Stimulated activated memory B cell treated with anti-CD40 and anti-IgM and Interleukin-4, amounts not matched to agents 10 μg/mL and 1 μg/mL and 100 μg/mL, for 72 hours (primary cell): ENCODE measurements at regions not wholly inside any gene's neighbourhood (a gene's known extent, or its start where the extent isn't known, plus 50 kb on each side); places are given as distances from the start of the nearest gene placed in this dataset.
"Not testable (repeated sequence)": the region's sequence is repeated elsewhere in the genome, so short reads cannot be mapped to it uniquely, and the experiment has no call there.

Source experiments
- ATAC-seq: fragments of 150-1000 bp; cut with Tn5 transposase; 2 replicates; pipeline ENCODE4 v1.10.0; 2021
- H3K27ac Mint-ChIP-seq: one replicate; pipeline ENCODE4 v1.8.0; 2022; ENCODE audit warnings: mild to moderate bottlenecking, mixed read lengths
- H3K27me3 Mint-ChIP-seq: one replicate; pipeline ENCODE4 v1.8.0; 2022; ENCODE audit warnings: mixed read lengths
- H3K36me3 Mint-ChIP-seq: one replicate; pipeline ENCODE4 v1.8.0; 2022; ENCODE audit warnings: mixed read lengths
- H3K4me1 Mint-ChIP-seq: one replicate; pipeline ENCODE4 v1.8.0; 2022; ENCODE audit warnings: mixed read lengths
- H3K4me3 Mint-ChIP-seq: one replicate; pipeline ENCODE4 v1.8.0; 2022; ENCODE audit warnings: mild to moderate bottlenecking, moderate library complexity, mixed read lengths
- H3K9me3 Mint-ChIP-seq: one replicate; pipeline ENCODE4 v1.8.0; 2022; ENCODE audit warnings: mixed read lengths

DNA sequence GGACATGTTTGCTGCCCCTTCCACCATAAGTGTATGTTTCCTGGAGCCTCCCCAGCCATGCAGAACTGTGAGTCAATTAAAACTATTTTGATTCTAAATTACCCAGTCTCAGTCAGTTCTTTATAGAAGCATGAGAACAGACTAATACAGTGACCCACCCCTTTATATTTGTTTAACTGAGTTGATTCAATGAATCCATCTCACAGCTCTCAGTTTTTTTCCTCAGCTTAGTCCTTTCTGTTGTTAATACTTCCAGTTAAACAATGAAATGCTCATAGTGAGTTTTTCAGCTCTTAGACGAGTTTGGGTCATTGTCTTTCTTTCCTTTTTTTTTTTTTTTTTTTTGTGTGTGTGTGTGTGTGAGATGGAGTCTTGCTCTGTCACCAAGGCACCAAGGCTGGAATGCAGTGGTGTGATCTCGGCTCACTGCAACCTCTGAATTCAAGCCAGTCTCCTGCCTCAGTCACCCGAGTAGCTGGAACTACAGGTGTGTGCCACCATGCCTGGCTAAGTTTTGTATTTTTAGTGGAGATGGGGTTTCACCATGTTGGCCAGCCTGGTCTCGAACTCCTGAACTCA is 627.4 kb downstream of the SPATA31A7 start:
- not testable (repeated sequence) for H3K9me3 Mint-ChIP-seq, H3K27me3 Mint-ChIP-seq, H3K27ac Mint-ChIP-seq, H3K36me3 Mint-ChIP-seq, H3K4me1 Mint-ChIP-seq, ATAC-seq, H3K4me3 Mint-ChIP-seq

- H3K4me1 Mint-ChIP-seq, H3K36me3 Mint-ChIP-seq, H3K27me3 Mint-ChIP-seq, H3K4me3 Mint-ChIP-seq, H3K9me3 Mint-ChIP-seq, H3K27ac Mint-ChIP-seq: not testable (repeated sequence)
- ATAC-seq: peak; percentile 77
Measured at GRCh38 chr9:61853624-61854259, 663.9 kb downstream of the SPATA31A7 start.

DNA sequence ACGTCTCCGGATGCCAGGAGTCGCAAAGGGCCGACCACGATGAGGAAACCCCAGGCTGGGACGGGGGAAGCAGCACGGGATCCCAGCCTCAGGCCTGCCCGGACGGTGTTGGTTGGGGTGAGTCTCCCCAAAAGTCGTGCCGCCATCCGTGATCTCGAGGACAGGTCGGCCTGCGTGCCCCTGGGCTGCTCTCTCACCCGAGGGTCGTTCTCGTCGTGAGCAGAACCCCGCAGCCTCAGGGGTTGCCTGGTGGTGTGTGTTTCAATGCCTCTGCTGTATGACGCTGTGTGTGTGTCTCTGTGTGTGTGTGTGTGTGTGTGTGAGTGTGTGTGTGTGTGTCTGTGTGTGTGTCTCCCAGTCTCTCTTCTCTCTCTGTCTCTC is 664.4 kb downstream of the SPATA31A7 start:
- H3K4me3 Mint-ChIP-seq, H3K27ac Mint-ChIP-seq: not testable (repeated sequence)

GRCh38 chr9:61856283-61856682 is 666.4 kb downstream of the SPATA31A7 start:
- peak; percentile 72 for ATAC-seq
- H3K4me3 Mint-ChIP-seq, H3K36me3 Mint-ChIP-seq, H3K27me3 Mint-ChIP-seq, H3K9me3 Mint-ChIP-seq, H3K27ac Mint-ChIP-seq, H3K4me1 Mint-ChIP-seq: not testable (repeated sequence)

More for the DNA sequence above, 664.4 kb downstream of the SPATA31A7 start:
- H3K27me3 Mint-ChIP-seq, H3K4me1 Mint-ChIP-seq, H3K9me3 Mint-ChIP-seq, ATAC-seq, H3K36me3 Mint-ChIP-seq: not testable (repeated sequence)

DNA sequence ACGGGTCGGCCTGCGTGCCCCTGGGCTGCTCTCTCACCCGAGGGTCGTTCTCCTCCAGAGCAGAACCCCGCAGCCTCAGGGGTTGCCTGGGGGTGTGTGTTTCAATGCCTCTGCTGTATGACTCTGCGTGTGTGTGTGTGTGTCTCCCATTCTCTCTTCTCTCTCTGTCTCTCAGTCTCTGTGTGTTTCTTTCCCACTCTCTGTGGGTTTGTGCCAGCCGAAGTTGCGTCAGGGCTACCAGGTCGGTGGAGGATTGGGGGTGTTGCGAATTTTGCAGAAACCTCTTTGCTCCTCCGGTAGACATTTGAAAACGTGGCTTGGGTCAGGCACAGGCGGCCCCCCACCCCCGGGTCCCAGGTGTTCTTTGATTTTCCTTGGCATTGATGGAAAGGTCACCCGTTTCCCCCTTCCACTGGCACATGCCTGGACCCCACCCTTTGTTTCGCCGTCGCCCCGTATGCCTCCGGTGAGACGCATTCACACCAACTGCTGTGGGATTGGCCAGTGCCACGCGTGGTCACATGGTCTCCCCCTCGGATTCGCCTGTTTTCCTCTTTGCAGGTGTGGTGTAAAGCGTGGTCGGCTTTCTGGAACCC is 667.1 kb downstream of the SPATA31A7 start:
- H3K36me3 Mint-ChIP-seq, H3K9me3 Mint-ChIP-seq, ATAC-seq, H3K27me3 Mint-ChIP-seq, H3K27ac Mint-ChIP-seq, H3K4me3 Mint-ChIP-seq, H3K4me1 Mint-ChIP-seq: not testable (repeated sequence)

DNA sequence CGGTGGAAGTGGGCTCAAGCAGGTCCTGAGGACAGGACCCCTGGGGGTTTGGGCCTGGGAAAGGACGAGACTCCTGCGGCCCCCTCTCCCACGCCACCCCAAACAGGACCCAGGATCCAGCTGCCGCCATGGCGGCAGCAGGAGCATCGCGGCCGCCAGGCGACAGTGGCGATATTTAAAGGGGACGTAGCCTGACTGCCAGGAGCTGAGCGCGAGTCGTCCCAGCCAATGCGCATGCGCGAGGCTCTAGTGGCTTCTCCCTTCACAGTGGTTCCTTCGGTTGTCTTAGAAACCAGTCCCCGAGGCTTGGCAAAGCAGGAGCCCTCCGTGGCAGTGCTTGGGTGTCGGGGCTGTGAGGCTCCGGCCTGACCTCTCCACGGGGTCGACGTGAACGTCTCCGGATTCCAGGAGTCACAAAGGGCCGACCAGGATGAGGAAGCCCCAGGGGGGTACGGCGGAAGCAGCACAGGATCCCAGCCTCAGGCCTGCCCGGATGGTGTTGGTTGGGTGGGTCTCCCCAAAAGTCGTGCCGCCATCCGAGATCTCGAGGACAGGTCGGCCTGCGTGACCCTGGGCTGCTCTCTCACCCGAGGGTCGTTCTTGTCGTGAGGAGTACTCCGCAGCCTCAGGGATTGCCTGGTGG is 668.0 kb downstream of the SPATA31A7 start:
- not testable (repeated sequence) for H3K4me3 Mint-ChIP-seq, H3K9me3 Mint-ChIP-seq, H3K36me3 Mint-ChIP-seq, H3K27ac Mint-ChIP-seq, H3K27me3 Mint-ChIP-seq, H3K4me1 Mint-ChIP-seq
- ATAC-seq: peak; percentile 92

DNA sequence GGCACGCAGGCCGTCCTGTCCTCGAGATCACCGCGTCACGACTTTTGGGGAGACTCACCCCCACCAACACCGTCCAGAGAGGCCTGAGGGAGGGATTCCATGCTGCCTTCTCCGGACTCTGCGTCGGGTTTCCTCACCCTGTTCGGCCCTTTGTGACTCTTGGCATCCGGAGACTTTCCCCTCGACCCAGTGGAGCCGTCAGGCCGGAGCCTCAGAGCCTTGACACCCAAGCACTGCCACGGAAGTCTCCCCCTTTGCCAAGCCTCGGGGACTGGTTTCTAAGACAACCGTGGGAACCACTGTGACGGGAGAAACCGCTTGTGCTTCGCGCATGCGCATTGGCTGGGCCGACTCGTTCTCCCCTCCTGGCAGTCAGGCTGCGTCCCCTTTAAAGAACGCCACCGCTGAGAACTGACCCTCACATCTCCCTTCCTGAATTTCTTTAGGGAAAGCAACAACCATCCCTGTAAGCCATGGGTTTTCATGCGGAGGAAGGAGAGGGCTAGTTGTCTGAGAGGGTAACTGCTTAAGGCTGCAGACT is 672.7 kb downstream of the SPATA31A7 start:
- H3K4me3 Mint-ChIP-seq, H3K9me3 Mint-ChIP-seq, H3K4me1 Mint-ChIP-seq, ATAC-seq, H3K27me3 Mint-ChIP-seq, H3K36me3 Mint-ChIP-seq, H3K27ac Mint-ChIP-seq: not testable (repeated sequence)

DNA sequence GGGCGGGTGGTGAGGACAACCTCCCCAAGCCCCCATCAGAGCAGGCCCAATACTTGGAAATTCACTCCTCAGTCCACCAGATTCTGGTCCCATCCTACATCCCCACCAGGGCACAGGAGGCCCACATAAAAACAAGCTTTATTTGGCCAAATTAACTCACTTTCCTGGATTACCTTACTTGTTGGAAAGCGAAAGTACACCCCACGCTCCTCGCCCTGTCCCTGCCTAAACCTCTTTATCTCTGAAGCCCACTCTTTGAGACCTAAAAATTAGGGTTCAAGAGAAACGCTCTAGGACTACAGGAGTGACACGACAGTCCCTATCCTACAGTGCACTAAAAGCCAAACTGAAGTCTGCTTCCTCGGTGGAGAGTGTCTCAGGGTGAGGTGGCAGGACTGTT is 674.6 kb downstream of the SPATA31A7 start:
- H3K4me3 Mint-ChIP-seq, H3K36me3 Mint-ChIP-seq, H3K27ac Mint-ChIP-seq, H3K9me3 Mint-ChIP-seq, H3K27me3 Mint-ChIP-seq, H3K4me1 Mint-ChIP-seq, ATAC-seq: not testable (repeated sequence)

DNA sequence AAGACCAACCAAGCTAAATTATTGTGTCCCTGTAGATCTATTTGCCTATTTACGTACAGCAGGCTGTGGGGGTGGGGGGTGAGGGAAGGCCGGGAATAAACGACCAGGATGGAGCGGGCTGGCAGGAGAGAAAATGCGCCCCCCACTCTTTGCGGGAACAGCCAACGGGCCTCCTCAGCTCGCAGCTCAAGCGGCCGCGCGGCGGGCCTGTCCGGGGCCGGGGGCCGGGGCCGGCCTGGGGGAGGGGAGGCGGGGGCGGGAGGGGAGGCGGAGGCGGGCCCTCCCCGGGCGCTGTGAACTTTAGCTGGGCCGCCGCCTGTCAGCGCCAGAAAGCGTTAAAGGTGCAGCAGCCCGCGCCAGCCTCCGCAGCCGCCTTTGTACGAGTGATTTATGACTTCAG is 679.1 kb downstream of the SPATA31A7 start:
- ATAC-seq, H3K9me3 Mint-ChIP-seq, H3K4me1 Mint-ChIP-seq, H3K27ac Mint-ChIP-seq, H3K27me3 Mint-ChIP-seq, H3K36me3 Mint-ChIP-seq, H3K4me3 Mint-ChIP-seq: not testable (repeated sequence)

DNA sequence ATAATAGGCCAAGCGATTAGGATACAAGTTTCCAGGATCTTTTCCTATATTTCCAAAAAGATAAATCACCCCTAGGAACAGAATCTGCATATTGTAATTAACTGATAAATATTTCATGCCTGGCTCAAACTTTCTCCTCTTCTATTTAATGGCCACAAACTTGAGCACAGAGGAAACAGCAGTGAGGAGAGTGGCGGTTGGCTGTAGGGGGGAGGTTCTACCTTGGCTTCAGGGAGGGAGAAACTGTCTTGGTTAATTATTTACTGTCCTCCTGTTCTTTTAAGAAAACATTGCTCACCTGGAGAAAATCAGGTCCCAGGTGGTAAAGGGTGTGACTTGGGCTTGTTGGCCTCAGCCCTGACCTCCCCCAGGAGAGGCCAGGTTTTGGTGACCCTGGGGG is 682.5 kb downstream of the SPATA31A7 start:
- H3K36me3 Mint-ChIP-seq, H3K9me3 Mint-ChIP-seq, H3K4me1 Mint-ChIP-seq, H3K27me3 Mint-ChIP-seq, ATAC-seq, H3K4me3 Mint-ChIP-seq, H3K27ac Mint-ChIP-seq: not testable (repeated sequence)
